Parathyroid adenoma (tissue), 2 donors: ENCODE measurements at regions not wholly inside any gene's neighbourhood (a gene's known extent, or its start where the extent isn't known, plus 50 kb on each side); places are given as distances from the start of the nearest gene placed in this dataset.

ENCODE experiments used
- H2AFZ ChIP-seq: fragments of 300-600 bp; sonication (generic); one replicate; pipeline ENCODE4 v1.7.0; 2017; ENCODE audit warnings: antibody characterized with exemption, mild to moderate bottlenecking
- H3K27ac ChIP-seq: fragments of 300-600 bp; sonication (generic); one replicate; pipeline ENCODE4 v1.7.0; 2017
- H3K27me3 ChIP-seq: fragments of 300-600 bp; sonication (generic); one replicate; pipeline ENCODE4 v1.7.0; 2017; ENCODE audit warnings: low read length; ENCODE audit not compliant: control insufficient read depth, insufficient read depth
- H3K36me3 ChIP-seq: fragments of 300-600 bp; sonication (generic); one replicate; pipeline ENCODE4 v1.7.0; 2017; ENCODE audit warnings: low read length; ENCODE audit not compliant: control insufficient read depth, insufficient read depth
- H3K4me1 ChIP-seq: fragments of 300-600 bp; sonication (generic); one replicate; pipeline ENCODE4 v1.7.0; 2017; ENCODE audit warnings: control low read depth
- H3K4me2 ChIP-seq: fragments of 300-600 bp; sonication (generic); one replicate; pipeline ENCODE4 v1.7.0; 2017; ENCODE audit warnings: low read length
- H3K4me3 ChIP-seq: fragments of 300-600 bp; sonication (generic); one replicate; pipeline ENCODE4 v1.7.0; 2017; ENCODE audit warnings: low read depth, low read length
- H3K79me2 ChIP-seq: fragments of 300-600 bp; sonication (generic); one replicate; pipeline ENCODE4 v1.7.0; 2017; ENCODE audit warnings: control low read depth
- H3K9ac ChIP-seq: fragments of 300-600 bp; sonication (generic); one replicate; pipeline ENCODE4 v1.7.0; 2017; ENCODE audit warnings: mild to moderate bottlenecking
- H3K9me3 ChIP-seq: fragments of 300-600 bp; sonication (generic); one replicate; pipeline ENCODE4 v1.7.0; 2017; ENCODE audit warnings: low read length; ENCODE audit not compliant: control insufficient read depth
- CTCF ChIP-seq: fragments of 300-600 bp; sonication (generic); IDR thresholded peaks from one replicate; pipeline ENCODE4 v1.7.0; 2017; ENCODE audit warnings: antibody characterized with exemption, mild to moderate bottlenecking
- donor health status: primary hyperparathyroidism.

GRCh38 chr18:78221496-78221895, 758.1 kb upstream of the SALL3 start:
- Histone ChIP-seq H3K27ac (no peak overlapping the region), H3K79me2 (no peaks in the 10 kb centered on the region), H3K4me1 (no peaks in the 10 kb centered on the region), H3K4me2 (no peak overlapping the region), H3K36me3 (no peaks in the 10 kb centered on the region), H3K27me3 (no peaks in the 10 kb centered on the region), H3K9ac (no peak overlapping the region), H3K4me3 (no peak overlapping the region), H3K9me3 (no peaks in the 10 kb centered on the region), H2AFZ (no peak overlapping the region)
- TF ChIP-seq CTCF, result no peak

GRCh38 chr18:78228974-78229373, 750.6 kb upstream of the SALL3 start:
- Histone ChIP-seq H3K4me3 (no peak overlapping the region), H3K4me1 (no peaks in the 10 kb centered on the region), H2AFZ (no peak overlapping the region), H3K79me2 (no peaks in the 10 kb centered on the region), H3K9ac (no peak overlapping the region), H3K27ac (no peak overlapping the region), H3K4me2 (no peak overlapping the region), H3K27me3 (no peaks in the 10 kb centered on the region), H3K9me3 (no peaks in the 10 kb centered on the region), H3K36me3 (no peaks in the 10 kb centered on the region)
- no peak for TF ChIP-seq CTCF

- Histone ChIP-seq H3K9ac (no peak overlapping the region), H3K36me3 (no peaks in the 10 kb centered on the region), H3K27me3 (no peaks in the 10 kb centered on the region), H3K4me3 (no peak overlapping the region), H3K9me3 (no peaks in the 10 kb centered on the region), H3K27ac (no peak overlapping the region), H2AFZ (no peak overlapping the region), H3K79me2 (no peaks in the 10 kb centered on the region), H3K4me1 (no peaks in the 10 kb centered on the region), H3K4me2 (no peak overlapping the region)
- TF ChIP-seq CTCF, result no peak
Measured at GRCh38 chr18:78230911-78231310, 748.7 kb upstream of the SALL3 start.

- H3K4me2 ChIP-seq, result no peak overlapping the region
- no peak overlapping the region for H3K4me3 ChIP-seq
- no peak for TF ChIP-seq CTCF
- no peak overlapping the region for H3K9ac ChIP-seq
- no peaks in the 10 kb centered on the region for H3K36me3 ChIP-seq
- H3K9me3 ChIP-seq, result no peaks in the 10 kb centered on the region
- no peaks in the 10 kb centered on the region for H3K4me1 ChIP-seq
- no peak overlapping the region for H3K27ac ChIP-seq
- no peaks in the 10 kb centered on the region for H3K79me2 ChIP-seq
- no peak overlapping the region for H2AFZ ChIP-seq
- H3K27me3 ChIP-seq, result no peaks in the 10 kb centered on the region
Measured at GRCh38 chr18:78232196-78232595, 747.4 kb upstream of the SALL3 start.

- Histone ChIP-seq H3K27me3 (no peaks in the 10 kb centered on the region), H2AFZ (no peak overlapping the region), H3K4me2 (no peak overlapping the region), H3K27ac (no peak overlapping the region), H3K4me1 (no peaks in the 10 kb centered on the region), H3K4me3 (no peak overlapping the region), H3K79me2 (no peaks in the 10 kb centered on the region), H3K9me3 (no peaks in the 10 kb centered on the region), H3K9ac (no peak overlapping the region), H3K36me3 (no peaks in the 10 kb centered on the region)
- TF ChIP-seq CTCF, result no peak
Measured at GRCh38 chr18:78237864-78238263, 741.8 kb upstream of the SALL3 start.
